Ishikawa (cell line): ENCODE measurements at regions not wholly inside any gene's neighbourhood (a gene's known extent, or its start where the extent isn't known, plus 50 kb on each side); places are given as distances from the start of the nearest gene placed in this dataset.

ENCODE experiments used
- EGR1 ChIP-seq: IDR thresholded peaks from 2 replicates; pipeline ENCODE4 v1.6.1; 2012
- RAD21 ChIP-seq: IDR thresholded peaks from 2 replicates; pipeline ENCODE4 v1.6.1; 2012; ENCODE audit warnings: low read depth
- YY1 ChIP-seq: IDR thresholded peaks from 2 replicates; pipeline ENCODE4 v1.6.1; 2012; ENCODE audit warnings: low read depth

- TF ChIP-seq RAD21 (no peak), YY1 (no peak), EGR1 (no peak)
These were observed 62.1 kb downstream of the DOP1B start for GRCh38 chr21:36218691-36219090.
